ENCODE measurements at regions not wholly inside any gene's neighbourhood (a gene's known extent, or its start where the extent isn't known, plus 50 kb on each side); places are given as distances from the start of the nearest gene placed in this dataset.

DNA sequence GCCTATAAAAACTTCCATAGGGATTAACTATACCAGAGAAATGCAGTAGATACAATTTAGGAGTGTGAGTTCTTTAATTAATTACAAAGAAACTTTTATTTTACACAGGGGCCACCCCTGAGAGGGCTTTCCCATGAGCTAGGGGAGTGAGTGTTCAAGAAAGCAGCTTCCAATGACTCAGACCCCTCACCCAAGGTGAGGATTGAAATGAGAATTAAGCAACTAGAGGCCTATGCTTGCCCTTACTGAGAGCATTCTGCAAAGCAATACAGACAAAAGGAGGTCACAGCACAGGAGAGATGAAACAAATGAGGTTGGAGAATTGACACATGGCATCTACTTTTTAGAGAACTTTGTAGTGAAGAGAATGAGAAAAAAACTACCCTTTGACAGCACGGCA is 301.8 kb downstream of the WDR11 start:
- H3K9me3 ChIP-seq (ENCODE audit: insufficient read depth, low read depth, low read length), result no peaks in the 10 kb centered on the region; the same call in 1 of the 2 replicates
- TF ChIP-seq EZH2phosphoT487 (IDR thresholded peaks at IDR 0.05; ENCODE audit: borderline replicate concordance), result no peak
- TF ChIP-seq, protein P1, sequence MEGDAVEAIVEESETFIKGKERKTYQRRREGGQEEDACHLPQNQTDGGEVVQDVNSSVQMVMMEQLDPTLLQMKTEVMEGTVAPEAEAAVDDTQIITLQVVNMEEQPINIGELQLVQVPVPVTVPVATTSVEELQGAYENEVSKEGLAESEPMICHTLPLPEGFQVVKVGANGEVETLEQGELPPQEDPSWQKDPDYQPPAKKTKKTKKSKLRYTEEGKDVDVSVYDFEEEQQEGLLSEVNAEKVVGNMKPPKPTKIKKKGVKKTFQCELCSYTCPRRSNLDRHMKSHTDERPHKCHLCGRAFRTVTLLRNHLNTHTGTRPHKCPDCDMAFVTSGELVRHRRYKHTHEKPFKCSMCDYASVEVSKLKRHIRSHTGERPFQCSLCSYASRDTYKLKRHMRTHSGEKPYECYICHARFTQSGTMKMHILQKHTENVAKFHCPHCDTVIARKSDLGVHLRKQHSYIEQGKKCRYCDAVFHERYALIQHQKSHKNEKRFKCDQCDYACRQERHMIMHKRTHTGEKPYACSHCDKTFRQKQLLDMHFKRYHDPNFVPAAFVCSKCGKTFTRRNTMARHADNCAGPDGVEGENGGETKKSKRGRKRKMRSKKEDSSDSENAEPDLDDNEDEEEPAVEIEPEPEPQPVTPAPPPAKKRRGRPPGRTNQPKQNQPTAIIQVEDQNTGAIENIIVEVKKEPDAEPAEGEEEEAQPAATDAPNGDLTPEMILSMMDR (conservative IDR thresholded peaks at IDR 0.05; ENCODE audit: low read length), result no peak
- no peaks in the 10 kb centered on the region for H3K36me3 ChIP-seq (ENCODE audit: insufficient read depth, low read length)

DNA sequence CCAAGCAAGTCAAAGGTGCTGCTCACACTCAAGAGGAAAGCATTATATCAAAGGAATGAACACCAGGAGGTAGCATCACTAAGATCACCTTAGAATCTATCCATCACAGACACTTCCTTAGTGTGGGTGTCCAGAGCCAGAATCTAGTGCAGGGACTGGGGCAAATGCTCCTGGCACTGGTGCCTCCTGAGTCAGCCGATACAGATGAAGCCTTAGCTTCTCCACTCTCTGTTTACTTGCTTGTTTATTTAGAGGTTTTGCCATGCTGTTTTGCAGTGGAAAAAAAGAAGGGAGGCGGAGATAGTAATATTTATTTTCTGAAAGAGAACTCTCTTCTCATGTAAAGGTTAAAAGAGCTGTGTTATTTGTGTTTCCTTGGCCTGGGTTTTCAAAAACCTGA is 303.1 kb downstream of the WDR11 start:
- Histone ChIP-seq H3K4me2 (ENCODE audit: low read depth, low read length, poor library complexity, severe bottlenecking) (no peak overlapping the region), H2AFZ (ENCODE audit: low read length) (no peak overlapping the region), H3K79me2 (ENCODE audit: insufficient read depth, low read length) (no peaks in the 10 kb centered on the region), H3K27me3 (ENCODE audit: insufficient read depth, low read length, poor library complexity, severe bottlenecking) (no peaks in the 10 kb centered on the region), H3K9me3 (ENCODE audit: insufficient read depth, low read depth, low read length) (no peaks in the 10 kb centered on the region; the same call in 1 of the 2 replicates), H3K9me2 (replicated peaks; ENCODE audit: low read depth, low read length) (no peaks in the 10 kb centered on the region), H3K4me3 (ENCODE audit: low read length, poor library complexity, severe bottlenecking) (no peak overlapping the region), H3K9ac (ENCODE audit: low read depth, low read length, poor library complexity, severe bottlenecking) (no peak overlapping the region), H4K20me1 (ENCODE audit: insufficient read depth, low read length, poor library complexity, severe bottlenecking) (no peaks in the 10 kb centered on the region), H3K36me3 (ENCODE audit: insufficient read depth, low read length) (no peaks in the 10 kb centered on the region), H3F3A (ENCODE audit: low read depth) (no peaks in the 10 kb centered on the region), H3K4me1 (ENCODE audit: insufficient read depth, low read length, poor library complexity, severe bottlenecking) (no peaks in the 10 kb centered on the region)
- TF ChIP-seq, protein P1 (conservative IDR thresholded peaks at IDR 0.05; ENCODE audit: low read length), result no peak
- TF ChIP-seq EZH2phosphoT487 (IDR thresholded peaks at IDR 0.05; ENCODE audit: borderline replicate concordance), result no peak

More for the DNA sequence above, 301.8 kb downstream of the WDR11 start:
- H3K79me2 ChIP-seq (ENCODE audit: insufficient read depth, low read length), result no peaks in the 10 kb centered on the region
- H3K9ac ChIP-seq (ENCODE audit: low read depth, low read length, poor library complexity, severe bottlenecking), result no peak overlapping the region
- no peaks in the 10 kb centered on the region for H3K27me3 ChIP-seq (ENCODE audit: insufficient read depth, low read length, poor library complexity, severe bottlenecking)
- no peak overlapping the region for H3K4me3 ChIP-seq (ENCODE audit: low read length, poor library complexity, severe bottlenecking)
- no peaks in the 10 kb centered on the region for H4K20me1 ChIP-seq (ENCODE audit: insufficient read depth, low read length, poor library complexity, severe bottlenecking)
- H3K9me2 ChIP-seq (replicated peaks; ENCODE audit: low read depth, low read length), result no peaks in the 10 kb centered on the region
- H3K4me1 ChIP-seq (ENCODE audit: insufficient read depth, low read length, poor library complexity, severe bottlenecking), result no peaks in the 10 kb centered on the region
- no peak overlapping the region for H3K4me2 ChIP-seq (ENCODE audit: low read depth, low read length, poor library complexity, severe bottlenecking)
- no peaks in the 10 kb centered on the region for H3F3A ChIP-seq (ENCODE audit: low read depth)
- H2AFZ ChIP-seq (ENCODE audit: low read length), result no peak overlapping the region

DNA sequence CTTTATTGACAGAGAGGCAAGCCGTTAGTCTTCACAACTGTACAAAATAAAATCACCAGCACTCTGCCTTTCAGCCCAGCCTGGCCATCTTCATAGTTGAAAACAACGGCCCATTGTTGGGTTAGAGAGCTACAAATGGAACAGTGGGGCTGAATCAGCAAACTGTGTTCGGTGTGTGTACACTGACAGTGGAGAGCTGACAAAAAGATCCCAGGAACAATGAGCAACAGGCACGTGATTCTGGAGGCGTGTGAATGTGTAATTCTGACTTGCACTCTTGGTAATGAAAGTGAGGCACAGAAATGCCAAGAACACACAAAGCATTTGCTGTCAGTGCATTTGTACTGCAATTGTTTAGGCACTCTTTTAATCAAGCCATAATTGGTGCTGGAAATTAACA is 303.7 kb downstream of the WDR11 start:
- Histone ChIP-seq H3K9ac (ENCODE audit: low read depth, low read length, poor library complexity, severe bottlenecking) (no peak overlapping the region), H3K79me2 (ENCODE audit: insufficient read depth, low read length) (no peaks in the 10 kb centered on the region), H3K9me2 (replicated peaks; ENCODE audit: low read depth, low read length) (no peaks in the 10 kb centered on the region), H3K27me3 (ENCODE audit: insufficient read depth, low read length, poor library complexity, severe bottlenecking) (no peaks in the 10 kb centered on the region), H3K4me1 (ENCODE audit: insufficient read depth, low read length, poor library complexity, severe bottlenecking) (no peaks in the 10 kb centered on the region), H4K20me1 (ENCODE audit: insufficient read depth, low read length, poor library complexity, severe bottlenecking) (no peaks in the 10 kb centered on the region), H3F3A (ENCODE audit: low read depth) (no peaks in the 10 kb centered on the region), H3K36me3 (ENCODE audit: insufficient read depth, low read length) (no peaks in the 10 kb centered on the region), H3K4me3 (ENCODE audit: low read length, poor library complexity, severe bottlenecking) (no peak overlapping the region), H3K9me3 (ENCODE audit: insufficient read depth, low read depth, low read length) (no peaks in the 10 kb centered on the region; the same call in 1 of the 2 replicates), H2AFZ (ENCODE audit: low read length) (no peak overlapping the region), H3K4me2 (ENCODE audit: low read depth, low read length, poor library complexity, severe bottlenecking) (no peak overlapping the region)
- TF ChIP-seq, protein P1 (conservative IDR thresholded peaks at IDR 0.05; ENCODE audit: low read length), result no peak
- no peak for TF ChIP-seq EZH2phosphoT487 (IDR thresholded peaks at IDR 0.05; ENCODE audit: borderline replicate concordance)
